ENCODE measurements at regions not wholly inside any gene's neighbourhood (a gene's known extent, or its start where the extent isn't known, plus 50 kb on each side); places are given as distances from the start of the nearest gene placed in this dataset.

DNA sequence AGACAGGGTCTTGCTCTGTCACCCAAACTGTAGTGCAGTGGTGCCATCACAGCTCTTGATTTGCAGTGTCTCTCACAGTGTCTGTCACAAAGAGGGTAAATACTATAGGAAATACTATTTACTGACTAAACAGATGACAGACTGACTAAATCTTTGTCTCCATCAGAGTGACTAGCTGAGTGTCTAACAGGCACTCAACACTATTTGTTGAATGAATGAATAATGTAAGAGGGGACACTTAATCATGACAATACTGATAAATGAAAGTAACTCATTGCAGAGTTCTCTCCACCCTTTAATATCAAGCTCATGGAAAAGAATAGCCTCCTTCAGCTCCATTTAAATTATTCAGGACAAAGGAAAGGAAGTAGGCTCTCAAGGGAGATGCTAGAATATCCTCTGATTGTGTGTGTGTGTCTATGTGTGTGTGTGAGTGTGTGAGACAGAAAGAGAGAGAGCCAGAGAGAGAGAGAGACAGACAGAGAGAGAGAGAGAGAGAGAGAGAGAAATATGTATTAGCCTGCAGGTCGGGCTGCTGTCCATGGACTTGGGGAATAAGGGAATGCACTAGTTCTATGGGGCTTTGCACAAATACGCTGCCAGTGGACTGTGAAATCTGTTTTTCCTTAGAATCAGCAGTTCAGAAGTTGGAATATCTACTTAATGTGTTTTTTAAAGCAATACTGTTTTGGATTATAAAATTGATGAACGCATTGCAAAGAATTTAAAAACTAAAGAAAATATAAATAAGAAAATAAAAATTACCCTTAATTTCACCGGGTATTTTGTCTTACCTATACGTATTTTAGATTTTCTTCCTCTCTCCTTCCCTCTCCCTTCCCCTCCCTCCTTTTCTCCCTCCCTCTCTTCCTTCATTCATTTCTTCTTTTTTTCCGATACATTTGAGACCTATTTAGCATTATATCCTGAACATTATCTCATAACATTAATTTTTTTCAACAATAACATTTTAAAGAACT, 132.9 kb upstream of the LRIG1 start:
- TF ChIP-seq, protein P1, sequence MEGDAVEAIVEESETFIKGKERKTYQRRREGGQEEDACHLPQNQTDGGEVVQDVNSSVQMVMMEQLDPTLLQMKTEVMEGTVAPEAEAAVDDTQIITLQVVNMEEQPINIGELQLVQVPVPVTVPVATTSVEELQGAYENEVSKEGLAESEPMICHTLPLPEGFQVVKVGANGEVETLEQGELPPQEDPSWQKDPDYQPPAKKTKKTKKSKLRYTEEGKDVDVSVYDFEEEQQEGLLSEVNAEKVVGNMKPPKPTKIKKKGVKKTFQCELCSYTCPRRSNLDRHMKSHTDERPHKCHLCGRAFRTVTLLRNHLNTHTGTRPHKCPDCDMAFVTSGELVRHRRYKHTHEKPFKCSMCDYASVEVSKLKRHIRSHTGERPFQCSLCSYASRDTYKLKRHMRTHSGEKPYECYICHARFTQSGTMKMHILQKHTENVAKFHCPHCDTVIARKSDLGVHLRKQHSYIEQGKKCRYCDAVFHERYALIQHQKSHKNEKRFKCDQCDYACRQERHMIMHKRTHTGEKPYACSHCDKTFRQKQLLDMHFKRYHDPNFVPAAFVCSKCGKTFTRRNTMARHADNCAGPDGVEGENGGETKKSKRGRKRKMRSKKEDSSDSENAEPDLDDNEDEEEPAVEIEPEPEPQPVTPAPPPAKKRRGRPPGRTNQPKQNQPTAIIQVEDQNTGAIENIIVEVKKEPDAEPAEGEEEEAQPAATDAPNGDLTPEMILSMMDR (conservative IDR thresholded peaks at IDR 0.05) = no peak
- TF ChIP-seq EZH2 (IDR thresholded peaks at IDR 0.05; ENCODE audit: low read depth) = no peak
